ENCODE measurements at regions not wholly inside any gene's neighbourhood (a gene's known extent, or its start where the extent isn't known, plus 50 kb on each side); places are given as distances from the start of the nearest gene placed in this dataset.

- ATAC-seq = no peak
- H3K4me1 Mint-ChIP-seq = no peaks in the 10 kb centered on the region
- H3K9me3 Mint-ChIP-seq = peaks cover 3% of the 10 kb centered on the region
- no peak overlapping the region for H3K4me3 Mint-ChIP-seq
- no peak overlapping the region for H3K27ac Mint-ChIP-seq
- no peaks in the 10 kb centered on the region for H3K36me3 Mint-ChIP-seq
- no peaks in the 10 kb centered on the region for H3K27me3 Mint-ChIP-seq
Observed at GRCh38 chr10:9898633-9899395, 1118.9 kb upstream of the CELF2 start.

- no peaks in the 10 kb centered on the region for H3K9me3 Mint-ChIP-seq
- no peaks in the 10 kb centered on the region for H3K36me3 Mint-ChIP-seq
- H3K4me1 Mint-ChIP-seq = no peaks in the 10 kb centered on the region
- H3K27me3 Mint-ChIP-seq = no peaks in the 10 kb centered on the region
- no peak overlapping the region for H3K27ac Mint-ChIP-seq
- no peak overlapping the region for H3K4me3 Mint-ChIP-seq
- no peak for ATAC-seq
Observed at GRCh38 chr10:9900751-9901150, 1116.9 kb upstream of the CELF2 start.

- Mint-ChIP-seq H3K27me3 (no peaks in the 10 kb centered on the region), H3K27ac (no peak overlapping the region), H3K4me1 (no peaks in the 10 kb centered on the region), H3K9me3 (no peaks in the 10 kb centered on the region), H3K36me3 (no peaks in the 10 kb centered on the region), H3K4me3 (no peak overlapping the region)
- no peak for ATAC-seq
Observed at GRCh38 chr10:9901971-9902370, 1115.7 kb upstream of the CELF2 start.

- ATAC-seq = no peak
- H3K36me3 Mint-ChIP-seq = no peaks in the 10 kb centered on the region
- H3K4me3 Mint-ChIP-seq = no peak overlapping the region
- H3K9me3 Mint-ChIP-seq = no peaks in the 10 kb centered on the region
- no peak overlapping the region for H3K27ac Mint-ChIP-seq
- no peaks in the 10 kb centered on the region for H3K4me1 Mint-ChIP-seq
- no peaks in the 10 kb centered on the region for H3K27me3 Mint-ChIP-seq
Observed at GRCh38 chr10:9910446-9910845, 1107.2 kb upstream of the CELF2 start.

GRCh38 chr10:9911488-9911887 is 1106.2 kb upstream of the CELF2 start:
- no peak for ATAC-seq
- Mint-ChIP-seq H3K27me3 (no peaks in the 10 kb centered on the region), H3K9me3 (no peaks in the 10 kb centered on the region), H3K36me3 (no peaks in the 10 kb centered on the region), H3K4me3 (no peak overlapping the region), H3K4me1 (no peaks in the 10 kb centered on the region), H3K27ac (no peak overlapping the region)

- H3K27ac Mint-ChIP-seq = no peak overlapping the region
- H3K4me3 Mint-ChIP-seq = no peak overlapping the region
- H3K27me3 Mint-ChIP-seq = no peaks in the 10 kb centered on the region
- no peaks in the 10 kb centered on the region for H3K36me3 Mint-ChIP-seq
- no peak for ATAC-seq
- H3K9me3 Mint-ChIP-seq = no peaks in the 10 kb centered on the region
- H3K4me1 Mint-ChIP-seq = no peaks in the 10 kb centered on the region
Observed at GRCh38 chr10:9913876-9914514, 1103.7 kb upstream of the CELF2 start.

- Mint-ChIP-seq H3K4me3 (no peak overlapping the region), H3K9me3 (peaks cover 5% of the 10 kb centered on the region), H3K27me3 (no peaks in the 10 kb centered on the region), H3K36me3 (no peaks in the 10 kb centered on the region), H3K27ac (no peak overlapping the region), H3K4me1 (no peaks in the 10 kb centered on the region)
- ATAC-seq = no peak
Observed at GRCh38 chr10:9921544-9921943, 1096.1 kb upstream of the CELF2 start.

- Mint-ChIP-seq H3K4me1 (no peaks in the 10 kb centered on the region), H3K9me3 (peaks cover 5% of the 10 kb centered on the region), H3K4me3 (no peak overlapping the region), H3K27me3 (no peaks in the 10 kb centered on the region), H3K27ac (no peak overlapping the region), H3K36me3 (no peaks in the 10 kb centered on the region)
- ATAC-seq = no peak
Observed at GRCh38 chr10:9922126-9922870, 1095.4 kb upstream of the CELF2 start.

- Mint-ChIP-seq H3K4me3 (no peak overlapping the region), H3K27me3 (no peaks in the 10 kb centered on the region), H3K36me3 (no peaks in the 10 kb centered on the region), H3K27ac (no peak overlapping the region), H3K9me3 (peaks cover 6% of the 10 kb centered on the region), H3K4me1 (no peaks in the 10 kb centered on the region)
- ATAC-seq = no peak
Observed at GRCh38 chr10:9926003-9926402, 1091.7 kb upstream of the CELF2 start.

- Mint-ChIP-seq H3K27me3 (no peaks in the 10 kb centered on the region), H3K4me1 (no peaks in the 10 kb centered on the region), H3K9me3 (peaks cover 6% of the 10 kb centered on the region), H3K36me3 (no peaks in the 10 kb centered on the region), H3K4me3 (no peak overlapping the region), H3K27ac (no peak overlapping the region)
- no peak for ATAC-seq
Observed at GRCh38 chr10:9926881-9927280, 1090.8 kb upstream of the CELF2 start.

- no peak overlapping the region for H3K27ac Mint-ChIP-seq
- H3K4me3 Mint-ChIP-seq = no peak overlapping the region
- H3K9me3 Mint-ChIP-seq = peaks cover 8% of the 10 kb centered on the region
- no peaks in the 10 kb centered on the region for H3K4me1 Mint-ChIP-seq
- no peaks in the 10 kb centered on the region for H3K27me3 Mint-ChIP-seq
- H3K36me3 Mint-ChIP-seq = no peaks in the 10 kb centered on the region
- ATAC-seq = no peak
Observed at GRCh38 chr10:9939716-9940115, 1078.0 kb upstream of the CELF2 start.

GRCh38 chr10:9944690-9945089 is 1073.0 kb upstream of the CELF2 start:
- Mint-ChIP-seq H3K9me3 (peaks cover 5% of the 10 kb centered on the region), H3K27me3 (no peaks in the 10 kb centered on the region), H3K4me3 (no peak overlapping the region), H3K27ac (no peak overlapping the region), H3K36me3 (no peaks in the 10 kb centered on the region), H3K4me1 (no peaks in the 10 kb centered on the region)
- ATAC-seq = no peak

- Mint-ChIP-seq H3K36me3 (no peaks in the 10 kb centered on the region), H3K9me3 (no peaks in the 10 kb centered on the region), H3K27ac (no peak overlapping the region), H3K4me1 (no peaks in the 10 kb centered on the region), H3K27me3 (no peaks in the 10 kb centered on the region), H3K4me3 (no peak overlapping the region)
- no peak for ATAC-seq
Observed at GRCh38 chr10:9950070-9950469, 1067.6 kb upstream of the CELF2 start.

- Mint-ChIP-seq H3K9me3 (no peaks in the 10 kb centered on the region), H3K27ac (no peak overlapping the region), H3K27me3 (no peaks in the 10 kb centered on the region), H3K4me1 (no peaks in the 10 kb centered on the region), H3K4me3 (no peak overlapping the region), H3K36me3 (no peaks in the 10 kb centered on the region)
- no peak for ATAC-seq
Observed at GRCh38 chr10:9951481-9952257, 1066.0 kb upstream of the CELF2 start.

- H3K9me3 Mint-ChIP-seq = peaks cover 5% of the 10 kb centered on the region
- no peak for ATAC-seq
- H3K4me3 Mint-ChIP-seq = no peak overlapping the region
- H3K4me1 Mint-ChIP-seq = no peaks in the 10 kb centered on the region
- no peaks in the 10 kb centered on the region for H3K27me3 Mint-ChIP-seq
- no peaks in the 10 kb centered on the region for H3K36me3 Mint-ChIP-seq
- H3K27ac Mint-ChIP-seq = no peak overlapping the region
Observed at GRCh38 chr10:9957351-9957750, 1060.3 kb upstream of the CELF2 start.

Measured in stimulated activated memory B cell treated with anti-CD40 and anti-IgM and Interleukin-4, amounts not matched to agents 10 μg/mL and 1 μg/mL and 100 μg/mL, for 72 hours (primary cell).